Activated B cell treated with CpG ODN at 0.5 μM for 24 hours (primary cell): ENCODE measurements at regions not wholly inside any gene's neighbourhood (a gene's known extent, or its start where the extent isn't known, plus 50 kb on each side); places are given as distances from the start of the nearest gene placed in this dataset.

Experiments
- ATAC-seq: fragments of 200-7000 bp; cut with Tn5 transposase; one replicate; pipeline ENCODE4 v1.10.0; 2021; ENCODE audit warnings: low read depth, mild to moderate bottlenecking, moderate library complexity
- CTCF ChIA-PET: fragments of 350-600 bp; sonication (Branson Sonifier 250); formaldehyde crosslinking; loops from one replicate; lab custom pipeline; 2021; ENCODE audit warnings: antibody characterized with exemption; lab: Charles Lee
- POLR2A ChIA-PET: fragments of 350-600 bp; sonication (Branson Sonifier 250); formaldehyde crosslinking; loops from one replicate; lab custom pipeline; 2021; ENCODE audit warnings: antibody characterized with exemption; lab: Charles Lee
- DNase-seq: peaks from one replicate; pipeline ENCODE4 v3.0.0; 2022
- H3K27ac Mint-ChIP-seq: one replicate; pipeline ENCODE4 v1.8.0; 2020; ENCODE audit warnings: mixed read lengths
- H3K27me3 Mint-ChIP-seq: one replicate; pipeline ENCODE4 v1.8.0; 2021; ENCODE audit warnings: mixed read lengths
- H3K36me3 Mint-ChIP-seq: one replicate; pipeline ENCODE4 v1.8.0; 2021; ENCODE audit warnings: low read depth, mixed read lengths
- H3K4me1 Mint-ChIP-seq: one replicate; pipeline ENCODE4 v1.8.0; 2021; ENCODE audit warnings: mixed read lengths
- H3K4me3 Mint-ChIP-seq: one replicate; pipeline ENCODE4 v1.8.0; 2020; ENCODE audit warnings: mild to moderate bottlenecking, mixed read lengths
- H3K9me3 Mint-ChIP-seq: one replicate; pipeline ENCODE4 v1.8.0; 2020; ENCODE audit warnings: mixed read lengths
- CTCF ChIP-seq: fragments of 200-600 bp; IDR thresholded peaks from one replicate; pipeline ENCODE4 v1.8.0; 2022; ENCODE audit warnings: antibody characterized with exemption, mild to moderate bottlenecking
- intact Hi-C: fragments of 100-400 bp; cut with micrococcal nuclease; formaldehyde crosslinking; loops from one replicate; pipeline ENCODE4 v1.15.1; 2024

GRCh38 chr7:116083796-116084195 is 53.2 kb upstream of the TFEC start:
- ATAC-seq (no peak), DNase-seq (no peak)
- Mint-ChIP-seq H3K36me3 (peaks cover 3% of the 10 kb centered on the region), H3K4me3 (no peak overlapping the region), H3K27ac (no peak overlapping the region), H3K27me3 (no peaks in the 10 kb centered on the region), H3K9me3 (peaks cover 12% of the 10 kb centered on the region), H3K4me1 (no peaks in the 10 kb centered on the region)
- intact Hi-C loops, result loop anchor here (2.0 kb wide), 1 partner anchor 13 kb away; no protein-coding TSS in a partner anchor
- TF ChIP-seq CTCF, result no peak
- ChIA-PET POLR2A (no interaction called here), CTCF (no interaction called here)

GRCh38 chr7:116086547-116087045 is 56.0 kb upstream of the TFEC start:
- CTCF ChIA-PET, result no interaction called here
- no peaks in the 10 kb centered on the region for H3K9me3 Mint-ChIP-seq
- no peaks in the 10 kb centered on the region for H3K27me3 Mint-ChIP-seq

GRCh38 chr7:116087291-116087690 is 56.7 kb upstream of the TFEC start:
- ChIA-PET CTCF (no interaction called here), POLR2A (no interaction called here)
- Mint-ChIP-seq H3K27me3 (no peaks in the 10 kb centered on the region), H3K9me3 (no peaks in the 10 kb centered on the region), H3K4me1 (no peaks in the 10 kb centered on the region), H3K27ac (no peak overlapping the region), H3K4me3 (no peak overlapping the region), H3K36me3 (peaks cover 2% of the 10 kb centered on the region)
- ATAC-seq (no peak), DNase-seq (no peak)
- no peak for TF ChIP-seq CTCF
- intact Hi-C loops, result no loop called here

More at GRCh38 chr7:116086547-116087045, 56.0 kb upstream of the TFEC start:
- H3K36me3 Mint-ChIP-seq, result peaks cover 2% of the 10 kb centered on the region
- TF ChIP-seq CTCF, result no peak
- no peaks in the 10 kb centered on the region for H3K4me1 Mint-ChIP-seq
- no peak for ATAC-seq
- intact Hi-C loops, result no loop called here
- H3K27ac Mint-ChIP-seq, result no peak overlapping the region
- no peak for DNase-seq
- POLR2A ChIA-PET, result no interaction called here
- no peak overlapping the region for H3K4me3 Mint-ChIP-seq

- POLR2A ChIA-PET, result no interaction called here
- Mint-ChIP-seq H3K4me1 (no peaks in the 10 kb centered on the region), H3K4me3 (no peak overlapping the region), H3K36me3 (peaks cover 2% of the 10 kb centered on the region), H3K27ac (no peak overlapping the region), H3K27me3 (no peaks in the 10 kb centered on the region), H3K9me3 (no peaks in the 10 kb centered on the region)
- ATAC-seq (no peak), DNase-seq (no peak)
- TF ChIP-seq CTCF, result no peak
- intact Hi-C loops, result no loop called here
- CTCF ChIA-PET, result no interaction called here
These were observed 57.4 kb upstream of the TFEC start for GRCh38 chr7:116087984-116088383.

GRCh38 chr7:116089293-116089692 is 58.7 kb upstream of the TFEC start:
- no peaks in the 10 kb centered on the region for H3K9me3 Mint-ChIP-seq
- no peaks in the 10 kb centered on the region for H3K27me3 Mint-ChIP-seq
- intact Hi-C loops, result no loop called here
- no peak for TF ChIP-seq CTCF
- no peaks in the 10 kb centered on the region for H3K4me1 Mint-ChIP-seq
- DNase-seq (no peak), ATAC-seq (no peak)
- CTCF ChIA-PET, result no interaction called here
- H3K4me3 Mint-ChIP-seq, result no peak overlapping the region
- POLR2A ChIA-PET, result no interaction called here
- peaks cover 8% of the 10 kb centered on the region for H3K36me3 Mint-ChIP-seq
- no peak overlapping the region for H3K27ac Mint-ChIP-seq
